Activated naive CD4-positive, alpha-beta T cell treated with anti-CD3 and anti-CD28 coated beads for 36 hours (primary cell): ENCODE measurements at regions not wholly inside any gene's neighbourhood (a gene's known extent, or its start where the extent isn't known, plus 50 kb on each side); places are given as distances from the start of the nearest gene placed in this dataset.

Source experiments
- CTCF ChIA-PET: fragments of 350-600 bp; sonication (Branson Sonifier 250); formaldehyde crosslinking; loops from one replicate; lab custom pipeline; 2021; ENCODE audit warnings: antibody characterized with exemption; lab: Charles Lee
- DNase-seq: peaks from one replicate; pipeline ENCODE4 v3.0.0-alpha.2; 2020
- H3K27ac Mint-ChIP-seq: one replicate; pipeline ENCODE4 v1.8.0; 2021; ENCODE audit warnings: mild to moderate bottlenecking, mixed read lengths
- H3K27me3 Mint-ChIP-seq: one replicate; pipeline ENCODE4 v1.8.0; 2021; ENCODE audit warnings: low read depth, mixed read lengths
- H3K36me3 Mint-ChIP-seq: one replicate; pipeline ENCODE4 v1.8.0; 2021; ENCODE audit warnings: low read depth, mixed read lengths
- H3K4me1 Mint-ChIP-seq: one replicate; pipeline ENCODE4 v1.8.0; 2021; ENCODE audit warnings: low read depth, mixed read lengths
- H3K4me3 Mint-ChIP-seq: one replicate; pipeline ENCODE4 v1.8.0; 2021; ENCODE audit warnings: mild to moderate bottlenecking, moderate library complexity, mixed read lengths
- H3K9me3 Mint-ChIP-seq: one replicate; pipeline ENCODE4 v1.8.0; 2021; ENCODE audit warnings: mixed read lengths
- intact Hi-C: fragments of 100-400 bp; cut with micrococcal nuclease; formaldehyde crosslinking; loops from one replicate; pipeline ENCODE4 v1.15.1; 2023

GRCh38 chr3:63207066-63207590 is 71.0 kb upstream of the SYNPR start:
- intact Hi-C loops, result no loop called here
- Mint-ChIP-seq H3K27ac (no peak overlapping the region), H3K4me1 (no peaks in the 10 kb centered on the region), H3K9me3 (peaks cover 2% of the 10 kb centered on the region), H3K27me3 (no peaks in the 10 kb centered on the region), H3K36me3 (no peaks in the 10 kb centered on the region), H3K4me3 (no peak overlapping the region)
- DNase-seq, result no peak
- CTCF ChIA-PET, result no interaction called here

DNA sequence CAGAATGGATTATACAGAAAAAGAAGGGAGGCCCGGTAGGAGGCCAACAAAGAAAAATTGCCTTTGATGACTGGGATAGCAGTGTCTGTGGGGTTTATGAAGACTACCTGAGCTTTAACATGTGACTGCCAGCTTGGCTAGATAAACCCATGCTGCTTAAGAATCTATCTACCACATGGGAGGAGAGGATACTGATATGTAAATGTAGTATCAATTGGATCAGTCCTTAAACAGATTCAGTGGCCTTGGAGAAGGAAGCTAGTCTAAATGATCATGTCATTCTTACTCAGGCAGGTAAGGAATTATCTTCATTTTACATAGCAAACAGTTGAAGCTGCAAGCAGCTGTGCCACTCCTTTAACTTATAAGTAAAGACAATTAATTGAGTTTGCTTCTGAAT is 50.0 kb upstream of the SYNPR start:
- peaks cover 2% of the 10 kb centered on the region for H3K4me1 Mint-ChIP-seq
- no peak for DNase-seq
- H3K9me3 Mint-ChIP-seq, result no peaks in the 10 kb centered on the region
- intact Hi-C loops, result loop anchor here (1.0 to 5.0 kb wide), 3 partner anchors 563 to 1026 kb away; no protein-coding TSS in a partner anchor
- H3K27ac Mint-ChIP-seq, result no peak overlapping the region
- CTCF ChIA-PET, result no interaction called here
- H3K27me3 Mint-ChIP-seq, result no peaks in the 10 kb centered on the region
- peaks cover 1% of the 10 kb centered on the region for H3K36me3 Mint-ChIP-seq
- no peak overlapping the region for H3K4me3 Mint-ChIP-seq
